GM19395 (cell line): ENCODE measurements at regions not wholly inside any gene's neighbourhood (a gene's known extent, or its start where the extent isn't known, plus 50 kb on each side); places are given as distances from the start of the nearest gene placed in this dataset.
"Not testable (repeated sequence)": the region's sequence is repeated elsewhere in the genome, so short reads cannot be mapped to it uniquely, and the experiment has no call there.

ENCODE experiments used
- ATAC-seq: cut with Tn5 transposase; IDR thresholded peaks from one replicate; pipeline ENCODE4 v1.9.1; 2021; ENCODE audit warnings: mild to moderate bottlenecking, moderate library complexity; ENCODE audit not compliant: unreplicated experiment

DNA sequence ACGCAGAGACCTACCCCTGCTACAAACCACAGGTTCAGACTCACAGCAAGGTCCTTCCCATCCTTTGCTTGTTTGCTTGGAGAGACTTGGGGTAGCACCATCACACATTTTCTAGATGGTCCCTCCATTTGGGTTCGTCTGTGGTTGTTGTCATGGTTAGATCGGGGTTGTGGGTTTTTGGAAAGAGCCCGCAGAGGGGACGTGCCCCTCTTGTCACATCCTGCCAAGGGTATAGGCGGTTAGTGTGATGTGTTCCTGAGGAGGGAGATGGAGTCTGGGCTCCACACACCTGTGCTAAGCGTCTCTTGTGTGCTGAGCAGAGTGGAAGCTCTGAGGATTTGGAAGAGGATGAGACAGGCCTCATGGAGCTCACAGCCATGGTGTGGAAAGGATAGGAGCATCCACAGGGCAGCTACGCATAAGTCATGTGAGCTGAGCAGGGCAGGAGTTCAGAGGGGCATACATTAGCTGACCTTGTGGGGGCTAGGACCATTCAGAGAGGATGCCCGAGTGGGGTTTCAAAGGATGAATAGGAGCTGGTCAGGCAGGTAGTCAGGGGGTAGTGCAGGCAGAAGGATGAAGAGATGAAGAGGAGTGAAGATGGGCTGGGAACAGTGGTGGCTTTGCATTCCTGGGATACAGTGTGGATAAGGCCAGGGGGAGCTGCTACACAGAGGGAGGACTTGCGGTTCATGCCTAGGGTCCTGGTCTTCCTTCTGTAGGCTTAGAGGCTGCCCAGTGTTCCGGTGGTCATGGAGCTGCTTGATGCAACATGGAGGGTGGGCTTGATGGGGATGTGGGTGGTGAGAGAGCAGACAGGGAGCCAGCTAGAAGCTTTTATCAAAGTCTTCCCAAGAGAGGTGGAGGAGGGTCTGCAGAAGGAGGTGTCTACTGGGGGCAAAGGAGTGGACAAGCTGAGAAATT is 62.9 kb downstream of the ACKR3 start:
- ATAC-seq, result no peak

DNA sequence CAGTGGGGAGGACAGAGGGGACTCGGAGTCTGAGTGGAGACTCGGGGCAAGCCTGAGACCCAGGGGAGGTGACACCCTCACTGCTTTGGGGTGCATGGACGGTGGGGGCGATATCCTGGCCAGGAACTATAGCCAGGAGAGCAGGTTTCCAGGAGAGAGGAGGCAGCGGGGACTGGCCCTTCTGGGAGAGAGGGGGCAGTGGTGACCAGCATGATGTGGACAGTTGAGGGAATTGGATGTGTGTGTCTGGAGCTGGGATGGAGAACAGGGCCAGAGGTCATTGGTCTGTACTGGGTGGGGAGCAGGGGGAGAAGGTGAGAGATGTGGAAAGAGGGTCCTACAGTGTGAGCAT is 63.6 kb downstream of the ACKR3 start:
- no peak for ATAC-seq

DNA sequence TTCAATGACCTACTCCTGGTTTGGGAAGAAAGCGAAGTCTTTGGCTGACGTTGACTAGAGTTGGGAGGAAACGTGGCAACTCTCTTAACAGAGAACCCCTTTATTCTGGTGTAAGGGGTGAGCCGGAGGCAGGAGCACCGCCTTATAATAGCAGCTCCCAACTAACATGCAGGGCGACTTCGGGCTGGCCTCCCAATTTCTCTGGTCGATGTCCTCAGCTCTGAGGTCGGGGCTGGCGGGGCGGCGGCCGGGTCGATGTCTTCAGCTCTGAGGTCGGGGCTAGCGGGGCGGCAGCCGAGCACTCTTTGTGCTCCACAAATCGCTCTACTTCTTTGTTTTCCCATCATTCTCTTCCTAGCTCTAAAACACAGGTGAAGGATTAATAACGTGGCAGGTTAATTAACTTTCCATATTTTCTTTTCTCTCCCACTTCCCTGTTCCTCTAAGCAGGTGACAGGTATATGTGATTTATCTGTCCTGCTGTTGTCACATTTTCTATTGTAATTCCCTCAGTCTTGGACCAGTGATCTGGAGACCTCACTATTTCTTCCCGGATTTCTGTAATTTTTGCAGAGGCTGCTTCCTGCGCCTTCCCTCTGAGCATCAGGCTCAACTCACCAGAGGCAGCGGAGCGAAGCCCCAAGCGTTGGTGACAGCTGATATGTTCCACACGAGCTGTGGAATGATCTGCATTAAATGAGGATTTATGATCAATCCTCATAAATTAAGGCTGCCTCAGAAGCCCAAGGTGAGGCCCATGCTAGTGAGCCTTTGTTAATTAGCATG is 64.3 kb downstream of the ACKR3 start:
- ATAC-seq, result no peak

DNA sequence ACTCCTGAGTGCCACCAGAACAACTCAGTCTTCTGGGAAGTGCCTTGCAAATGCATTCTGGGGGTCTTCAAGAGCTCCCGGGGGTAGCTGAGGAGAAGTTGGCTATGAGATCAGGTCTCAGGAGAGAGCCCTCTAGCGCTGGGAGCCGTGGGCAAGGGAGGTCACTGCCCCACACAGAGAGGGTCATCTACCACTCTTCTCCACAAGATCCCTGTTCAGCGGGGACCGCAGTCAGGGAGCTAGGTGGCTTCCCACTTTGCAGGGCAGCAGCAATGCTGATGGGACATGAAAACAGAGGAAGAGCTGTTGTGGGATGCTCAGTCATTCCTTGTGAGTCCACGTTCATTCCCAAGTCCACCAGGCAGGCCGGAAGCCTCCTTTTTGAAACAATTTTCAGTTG is 66.6 kb downstream of the ACKR3 start:
- ATAC-seq, result no peak

DNA sequence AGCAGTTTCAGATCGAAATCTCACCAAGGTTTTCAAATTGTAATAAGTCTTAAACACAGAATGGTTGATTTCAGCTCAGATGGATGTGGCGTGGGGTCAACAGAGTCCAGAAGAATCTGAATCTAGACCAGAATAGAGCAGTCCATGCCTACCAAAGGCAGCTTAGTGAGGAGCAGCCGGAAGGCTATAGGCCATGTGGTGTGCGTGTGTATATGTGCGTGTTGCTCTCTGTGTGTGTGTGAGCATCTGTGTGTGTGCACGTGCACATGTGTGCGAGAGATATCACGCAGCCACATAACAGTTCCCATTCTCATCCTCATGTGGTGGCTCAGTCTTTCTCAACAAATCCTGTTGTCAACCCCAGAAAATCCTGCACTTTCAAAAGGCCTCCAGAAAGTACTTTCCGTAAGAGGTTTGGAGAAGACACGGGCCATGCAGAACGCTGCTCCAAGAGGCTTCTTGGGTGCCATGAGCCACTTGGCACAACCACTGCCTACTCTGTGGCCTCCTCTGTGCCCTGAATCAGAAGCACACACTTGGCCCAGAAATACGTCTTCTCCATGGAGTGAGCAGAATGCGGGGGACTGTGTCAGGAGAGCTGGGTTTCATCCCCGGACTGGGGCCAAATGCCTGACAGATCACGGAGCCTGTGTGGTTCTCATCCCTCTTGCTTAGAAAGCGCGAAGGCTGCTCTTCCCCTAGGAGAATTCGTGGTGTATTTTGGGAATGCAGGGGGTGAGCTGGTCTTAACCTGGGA is 67.3 kb downstream of the ACKR3 start:
- no peak for ATAC-seq

DNA sequence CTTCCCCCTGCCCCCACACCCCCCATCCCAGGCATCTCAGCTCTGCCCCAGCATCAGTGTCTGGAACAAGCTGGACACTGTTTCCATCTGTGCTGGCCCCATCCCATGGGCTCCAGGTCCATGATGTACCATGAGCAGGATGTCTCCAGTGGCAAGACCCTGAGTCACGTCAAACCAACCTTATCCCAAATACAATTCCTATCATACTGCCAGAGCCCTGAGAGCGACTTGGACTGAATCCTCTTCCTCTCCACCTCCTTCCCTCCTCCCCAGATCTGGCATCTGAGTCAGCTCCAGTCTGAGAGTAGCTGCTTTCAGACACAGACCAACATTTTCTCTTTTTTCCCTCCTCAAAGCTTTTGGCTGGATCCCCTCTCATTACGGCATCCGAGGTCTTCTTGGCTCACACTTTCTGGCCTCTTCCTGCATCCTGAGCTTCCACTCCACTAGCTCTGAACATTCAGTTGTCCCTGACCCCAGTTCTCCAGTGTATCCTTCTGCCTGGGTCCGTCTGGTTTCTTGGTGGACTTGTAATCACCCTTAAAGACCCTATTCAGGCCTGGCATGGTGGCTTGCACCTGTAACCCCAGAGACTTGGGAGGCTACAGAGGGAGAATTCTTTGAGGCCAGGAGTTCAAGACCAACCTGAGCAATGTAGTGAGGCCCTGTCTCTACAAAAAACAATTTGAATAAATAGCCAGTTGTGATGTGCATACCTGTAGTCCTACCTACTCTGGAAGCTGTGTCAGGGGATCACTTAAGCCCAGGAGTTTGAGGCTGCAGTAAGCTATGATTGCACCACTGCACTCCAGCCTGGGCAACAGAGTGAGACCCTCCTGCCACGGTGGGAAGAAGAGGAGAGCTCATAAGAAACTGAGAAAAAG is 68.3 kb downstream of the ACKR3 start:
- no peak for ATAC-seq

DNA sequence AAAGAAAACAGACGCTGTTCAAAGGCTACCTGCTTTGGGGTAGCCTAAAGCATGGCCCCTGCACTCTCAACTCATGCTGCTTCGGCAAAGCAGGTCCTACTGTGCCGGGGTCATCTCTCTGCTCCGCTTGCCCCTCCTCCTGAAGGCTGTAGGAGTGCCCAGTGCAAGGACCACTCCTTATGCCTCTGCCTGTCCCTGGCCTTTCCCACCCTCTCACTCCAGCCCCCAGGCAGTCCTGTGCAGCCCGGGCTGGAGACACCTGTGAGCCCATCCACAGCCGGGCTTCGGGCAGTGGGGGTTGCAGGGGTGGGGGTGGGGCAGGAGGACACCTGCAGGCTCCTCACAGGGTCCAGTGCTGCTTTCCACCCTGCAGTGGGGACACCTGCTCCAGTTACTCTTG is 69.1 kb downstream of the ACKR3 start:
- ATAC-seq, result no peak

DNA sequence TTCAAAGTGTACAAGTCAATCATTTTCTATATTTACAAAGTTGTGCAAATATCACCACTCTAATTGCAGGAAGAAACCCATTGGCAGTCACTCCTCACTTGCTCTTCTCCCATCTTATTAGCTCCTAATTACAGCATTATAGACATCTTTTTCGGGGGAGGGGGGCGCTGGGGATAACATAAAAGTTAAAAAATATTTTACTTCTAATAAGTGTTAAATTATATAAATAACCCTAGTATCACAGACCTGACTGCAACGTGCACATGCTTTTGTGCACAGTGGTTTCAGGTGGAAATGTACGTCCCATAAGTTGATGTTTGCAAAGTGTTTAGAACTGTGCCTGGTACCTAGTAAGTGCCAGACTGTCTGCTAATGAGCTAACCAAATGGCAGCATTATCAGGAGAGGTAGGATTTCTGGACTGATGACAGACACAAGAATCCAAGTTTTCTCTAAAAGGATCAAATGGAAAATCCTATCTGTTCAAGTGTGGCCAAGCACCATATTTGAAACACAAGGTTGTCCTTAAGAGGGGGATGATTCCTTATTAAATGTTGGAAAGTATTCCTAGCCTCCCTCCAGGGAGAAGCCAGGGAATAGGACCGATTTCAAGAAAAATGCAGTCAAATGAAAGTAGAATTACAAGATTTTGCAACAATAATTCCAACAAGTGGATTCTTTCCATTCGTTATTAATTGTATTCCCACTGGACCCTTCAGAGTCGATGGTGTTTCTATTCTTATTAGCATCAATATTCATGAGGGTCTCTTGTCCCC is 70.0 kb downstream of the ACKR3 start:
- ATAC-seq, result no peak

DNA sequence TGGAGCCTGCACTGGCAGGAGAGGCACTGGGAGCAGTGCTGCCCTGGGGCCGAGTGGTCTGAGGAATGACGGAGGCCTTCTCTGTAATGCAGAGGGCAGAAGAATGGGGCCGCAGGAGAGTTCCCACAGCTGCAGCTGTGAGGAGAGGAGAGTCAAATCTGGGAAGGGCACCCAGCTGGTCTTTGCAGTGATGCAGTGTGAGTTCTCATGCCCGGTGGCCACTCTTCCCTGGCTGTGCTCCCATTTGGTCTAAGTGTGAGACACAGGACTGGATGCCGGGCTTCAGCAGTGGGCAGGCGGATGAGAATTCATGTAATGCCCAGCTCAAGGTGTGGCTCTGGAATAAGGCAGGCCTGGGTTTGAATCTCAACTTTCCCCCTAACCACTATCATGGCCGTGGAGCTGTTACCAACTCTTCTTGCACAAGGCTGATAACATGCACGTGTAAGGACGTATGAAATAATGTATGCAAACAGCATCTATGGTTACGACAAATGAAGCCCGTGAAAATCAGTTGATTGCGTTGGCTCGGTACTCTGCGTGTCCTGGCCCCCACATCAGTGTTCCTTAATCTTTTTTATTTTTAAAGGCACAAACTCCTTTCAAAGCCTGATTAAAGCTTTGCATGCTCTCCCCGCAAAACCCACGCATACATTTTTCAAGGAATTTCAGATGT is 71.6 kb downstream of the ACKR3 start:
- no peak for ATAC-seq

DNA sequence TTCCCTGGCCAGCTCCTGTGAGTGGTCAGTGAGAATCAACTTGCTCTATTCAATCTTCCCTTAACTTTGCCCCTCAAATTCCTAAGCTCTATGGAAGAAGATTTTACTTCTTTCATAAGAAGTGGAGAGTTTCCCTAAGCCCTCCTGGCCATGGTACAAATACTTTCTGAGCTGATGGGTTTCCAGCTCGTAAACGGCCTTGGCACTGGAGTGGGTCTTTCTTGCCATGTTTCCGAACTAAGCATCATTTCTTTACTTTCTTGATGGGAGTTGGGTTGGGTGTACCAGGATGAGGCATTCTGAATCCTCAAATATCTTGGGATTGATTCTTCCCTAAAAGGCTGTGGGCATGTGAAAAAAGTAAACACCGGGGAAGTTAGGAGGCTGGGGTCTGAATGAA is 72.5 kb downstream of the ACKR3 start:
- ATAC-seq, result no peak

DNA sequence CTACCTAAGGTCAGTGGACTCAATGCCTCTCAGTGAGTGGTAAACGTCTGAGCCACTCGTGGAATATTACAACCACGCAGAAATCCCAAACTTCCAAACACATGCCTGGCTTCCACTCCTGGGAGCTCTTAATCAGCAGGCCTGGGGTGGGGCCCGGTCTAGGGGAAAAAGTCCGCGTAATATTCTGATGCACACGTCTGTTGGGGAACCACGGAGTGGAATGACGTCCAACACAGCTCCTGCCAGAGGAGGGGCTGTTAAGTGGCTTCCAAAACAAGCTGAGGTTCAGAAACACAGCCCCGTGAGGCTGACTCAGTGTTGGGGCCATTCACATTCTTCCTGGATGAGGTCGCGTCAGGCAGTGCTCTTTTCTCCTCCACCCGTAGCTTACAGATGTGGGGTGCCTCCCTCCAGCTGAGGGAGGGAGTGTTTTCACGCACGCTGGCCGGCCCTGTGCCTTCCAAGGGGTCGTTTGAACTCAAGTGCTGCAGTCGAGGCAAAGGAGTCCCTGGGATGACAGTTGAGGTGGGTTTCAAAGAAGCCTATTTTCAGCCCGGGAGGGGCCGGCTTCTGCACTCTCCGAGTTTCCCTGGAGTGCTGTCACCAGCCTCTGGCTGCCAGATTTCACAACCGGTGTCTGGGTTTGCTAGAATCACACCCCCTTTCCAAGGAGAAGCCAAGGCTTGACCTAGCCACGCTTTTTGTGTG is 73.1 kb downstream of the ACKR3 start:
- ATAC-seq, result no peak

DNA sequence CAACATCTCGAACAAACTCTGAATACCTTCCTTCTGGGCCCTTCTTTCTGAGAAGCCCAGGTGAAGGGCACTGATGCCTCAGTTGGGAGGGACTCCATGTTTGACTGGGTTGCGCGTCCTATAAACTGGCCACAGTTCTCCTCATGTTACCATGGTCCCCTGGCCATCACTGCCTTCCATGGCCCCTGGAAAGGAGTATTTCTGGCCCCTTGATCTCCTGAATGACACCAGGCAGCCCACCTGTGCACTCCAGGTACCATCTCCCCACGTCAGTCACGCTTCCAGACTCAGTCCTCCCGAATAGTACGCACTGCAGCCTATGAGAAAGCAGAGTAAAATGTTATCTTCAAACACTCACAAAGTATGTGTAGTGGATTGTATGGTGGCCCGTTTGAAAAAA is 73.9 kb downstream of the ACKR3 start:
- ATAC-seq, result no peak

DNA sequence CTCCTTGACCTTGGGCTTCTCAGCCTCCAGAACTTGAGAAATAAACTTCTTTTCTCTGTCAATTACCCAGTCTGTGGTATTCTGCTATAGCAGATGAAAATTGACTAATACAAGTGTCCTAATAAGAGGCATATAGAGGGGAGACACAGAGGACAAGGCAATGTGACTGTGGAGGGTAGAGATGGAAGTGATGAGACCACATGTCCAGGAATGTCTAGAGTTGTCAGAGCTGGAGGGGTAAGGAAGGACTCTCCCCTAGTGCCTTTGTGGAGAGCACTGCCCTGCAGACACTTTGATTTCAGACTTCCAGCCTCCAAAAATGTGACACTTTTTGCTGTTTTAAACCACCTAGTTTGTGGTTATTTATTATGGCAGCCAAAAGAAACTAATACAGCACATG is 74.4 kb downstream of the ACKR3 start:
- no peak for ATAC-seq

DNA sequence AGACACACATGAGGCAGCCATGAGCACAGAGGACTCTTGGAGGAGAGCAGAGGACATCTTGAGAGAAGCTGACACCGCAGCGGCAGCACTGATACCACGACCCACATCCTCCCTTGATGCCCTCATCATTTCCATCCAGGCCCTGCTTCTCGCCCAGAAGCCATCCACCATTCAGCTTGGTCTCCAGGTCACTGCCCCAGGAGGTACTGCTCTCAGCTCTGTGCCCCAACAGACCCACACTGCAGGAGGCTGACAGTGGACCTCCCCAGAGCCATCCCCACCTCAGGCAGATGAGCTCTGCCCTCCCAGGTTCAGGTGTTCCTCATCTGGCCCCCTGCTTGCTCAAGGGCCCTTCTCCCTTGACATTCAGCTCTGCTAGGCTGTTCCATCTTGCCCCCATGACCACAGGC is 74.9 kb downstream of the ACKR3 start:
- no peak for ATAC-seq

DNA sequence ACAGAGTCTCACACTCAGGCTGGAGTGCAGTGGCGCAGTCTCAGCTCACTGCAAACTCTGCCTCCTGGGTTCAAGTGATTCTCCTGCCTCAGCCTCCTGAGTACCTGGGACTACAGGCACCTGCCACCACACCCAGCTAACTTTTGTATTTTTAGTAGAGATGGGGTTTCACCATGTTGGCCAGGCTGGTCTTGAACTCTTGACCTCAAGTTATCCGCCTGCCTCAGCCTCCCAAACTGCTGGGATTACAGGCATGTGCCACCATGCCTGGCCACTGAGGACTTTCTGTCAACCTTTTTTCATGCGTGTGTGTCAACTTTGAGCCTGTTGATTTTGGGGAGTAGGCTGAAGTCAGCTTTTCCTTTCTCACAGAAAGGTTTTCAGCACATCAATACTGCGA is 75.5 kb downstream of the ACKR3 start:
- ATAC-seq, result not testable (repeated sequence)

DNA sequence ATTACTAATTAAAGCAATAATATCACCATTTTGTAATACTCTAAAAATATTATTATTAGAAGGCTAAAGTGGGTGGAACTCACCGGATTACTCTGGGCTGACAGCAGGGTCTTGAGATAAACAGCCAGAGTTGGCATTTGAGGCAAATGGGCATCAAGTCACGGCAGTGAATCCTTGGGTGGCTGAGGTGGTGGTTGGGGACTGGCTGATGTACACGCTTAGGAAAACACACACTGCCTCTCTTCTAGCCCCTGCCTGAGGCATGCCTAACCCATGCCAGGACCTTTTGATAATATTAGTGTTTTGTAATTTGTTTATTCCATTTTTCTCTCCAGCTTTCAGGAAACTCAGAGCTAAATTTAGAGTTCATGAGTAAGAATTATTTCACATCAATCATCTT is 76.8 kb downstream of the ACKR3 start:
- no peak for ATAC-seq

DNA sequence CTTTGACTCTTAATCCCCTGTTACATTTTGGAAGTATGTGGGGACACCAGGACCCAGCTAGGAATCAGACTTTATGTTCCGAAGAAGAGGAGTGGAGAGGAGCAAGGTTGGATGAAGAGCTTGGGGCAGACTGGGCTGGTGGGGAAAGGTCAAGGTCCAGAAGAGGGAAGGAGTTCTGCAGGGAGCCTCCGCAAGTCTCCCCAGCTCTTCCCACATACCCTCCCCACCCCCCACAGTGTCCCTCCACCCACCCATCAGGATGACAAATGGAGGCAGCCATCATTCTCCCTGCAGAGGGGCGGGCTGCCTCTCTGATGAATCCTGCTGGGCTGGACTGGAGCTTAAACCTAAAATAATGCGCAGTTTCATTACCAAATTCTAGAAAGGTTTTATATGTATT is 77.2 kb downstream of the ACKR3 start:
- no peak for ATAC-seq

DNA sequence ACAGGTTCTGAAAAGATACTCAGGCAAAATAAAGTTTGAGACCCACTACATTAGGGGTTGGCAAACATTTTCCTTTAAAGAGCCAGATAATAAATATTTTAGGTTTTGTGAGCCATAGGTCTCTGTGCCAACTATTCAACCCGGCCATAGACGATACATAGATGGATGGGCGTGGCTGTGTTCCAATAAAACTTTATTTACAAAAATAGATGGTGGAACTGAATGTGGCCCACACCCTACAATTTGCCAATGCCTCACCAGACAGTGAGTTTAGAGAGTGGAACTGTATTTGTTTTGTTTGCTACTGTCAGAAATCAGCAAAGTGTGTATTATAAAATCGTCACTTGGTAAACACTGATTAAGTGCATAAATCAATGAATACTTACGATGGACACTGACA is 78.0 kb downstream of the ACKR3 start:
- ATAC-seq, result no peak

DNA sequence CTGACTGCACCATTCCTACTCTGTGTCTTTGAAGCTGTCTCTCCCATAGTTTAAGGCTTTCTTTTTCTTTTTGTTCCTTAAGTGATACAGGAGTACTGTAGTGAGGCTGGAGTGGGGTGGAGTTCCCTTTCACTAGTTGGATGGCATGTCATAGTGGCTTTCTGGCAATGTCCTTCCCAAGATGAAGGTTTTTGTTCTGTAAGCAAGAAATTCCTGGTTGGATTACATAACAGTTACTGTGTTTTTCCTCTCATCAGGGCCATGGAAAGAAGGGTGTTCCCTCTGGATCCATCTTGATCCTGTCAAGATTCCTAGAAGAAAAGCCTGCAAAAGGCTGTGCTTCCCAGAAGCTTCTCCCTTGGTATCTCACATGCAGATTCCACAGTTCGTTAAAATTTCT is 84.2 kb downstream of the ACKR3 start:
- no peak for ATAC-seq
